ENCODE measurements at regions not wholly inside any gene's neighbourhood (a gene's known extent, or its start where the extent isn't known, plus 50 kb on each side); places are given as distances from the start of the nearest gene placed in this dataset.

DNA sequence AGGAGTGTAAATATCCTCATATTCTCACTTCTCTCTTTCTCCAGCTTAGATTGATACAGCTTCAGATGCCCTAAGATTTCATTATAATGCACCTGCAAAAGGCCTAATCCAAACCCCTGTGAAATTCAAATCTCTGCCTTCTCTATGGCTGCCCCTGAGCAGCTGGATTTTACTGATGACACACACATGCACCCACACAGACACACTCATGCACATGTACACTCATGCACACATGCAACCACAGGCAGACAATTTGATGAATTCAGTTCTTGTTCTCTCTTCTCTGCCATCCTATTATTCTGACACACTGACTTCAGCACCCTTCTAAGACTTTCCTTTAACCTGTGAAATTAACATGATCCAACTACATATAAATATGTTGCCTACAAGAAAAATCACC lies 563.2 kb downstream of the RNF144A start:
- no peak overlapping the region for H3K4me3 ChIP-seq
- no peaks in the 10 kb centered on the region for H3K36me3 ChIP-seq
- peaks cover 0 to 11% (median 0%) of the 10 kb centered on the region in 12 donors for H3K9me3 ChIP-seq
- no peak for DNase-seq
- no peak for TF ChIP-seq POLR2A (IDR thresholded peaks at IDR 0.05)
- TF ChIP-seq, protein P1, sequence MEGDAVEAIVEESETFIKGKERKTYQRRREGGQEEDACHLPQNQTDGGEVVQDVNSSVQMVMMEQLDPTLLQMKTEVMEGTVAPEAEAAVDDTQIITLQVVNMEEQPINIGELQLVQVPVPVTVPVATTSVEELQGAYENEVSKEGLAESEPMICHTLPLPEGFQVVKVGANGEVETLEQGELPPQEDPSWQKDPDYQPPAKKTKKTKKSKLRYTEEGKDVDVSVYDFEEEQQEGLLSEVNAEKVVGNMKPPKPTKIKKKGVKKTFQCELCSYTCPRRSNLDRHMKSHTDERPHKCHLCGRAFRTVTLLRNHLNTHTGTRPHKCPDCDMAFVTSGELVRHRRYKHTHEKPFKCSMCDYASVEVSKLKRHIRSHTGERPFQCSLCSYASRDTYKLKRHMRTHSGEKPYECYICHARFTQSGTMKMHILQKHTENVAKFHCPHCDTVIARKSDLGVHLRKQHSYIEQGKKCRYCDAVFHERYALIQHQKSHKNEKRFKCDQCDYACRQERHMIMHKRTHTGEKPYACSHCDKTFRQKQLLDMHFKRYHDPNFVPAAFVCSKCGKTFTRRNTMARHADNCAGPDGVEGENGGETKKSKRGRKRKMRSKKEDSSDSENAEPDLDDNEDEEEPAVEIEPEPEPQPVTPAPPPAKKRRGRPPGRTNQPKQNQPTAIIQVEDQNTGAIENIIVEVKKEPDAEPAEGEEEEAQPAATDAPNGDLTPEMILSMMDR (IDR thresholded peaks at IDR 0.05): no peak
- H3K4me1 ChIP-seq: no peaks in the 10 kb centered on the region
- no peak overlapping the region for H3K27ac ChIP-seq
- peaks cover 0 to 6% (median 0%) of the 10 kb centered on the region in 9 donors for H3K27me3 ChIP-seq
- no peak for ATAC-seq
- intact Hi-C loops (cut with DNase I): no loop called here

DNA sequence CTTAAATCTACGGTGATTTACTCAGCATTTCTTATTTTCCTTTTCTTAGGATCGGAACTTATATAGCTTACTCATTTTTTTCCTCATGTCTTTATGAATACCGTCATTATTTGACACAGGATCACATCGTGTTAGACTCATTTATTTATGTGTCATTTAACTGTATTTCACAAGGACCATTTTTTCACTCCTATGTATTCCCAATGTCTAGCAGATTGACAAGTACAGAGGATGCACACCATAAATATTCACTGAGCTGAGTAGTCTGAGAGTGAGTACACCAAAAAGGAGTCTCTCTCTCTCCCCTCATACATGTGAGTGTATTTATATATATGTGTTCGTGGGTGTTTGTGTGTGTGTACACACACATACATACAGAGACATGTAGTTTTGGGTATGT lies 573.5 kb downstream of the RNF144A start:
- intact Hi-C loops (cut with DNase I): no loop called here
- DNase-seq (no peak), ATAC-seq (no peak)
- Histone ChIP-seq H3K9me3 (peaks cover 0 to 14% (median 0%) of the 10 kb centered on the region in 12 donors), H3K27ac (no peak overlapping the region), H3K4me3 (no peak overlapping the region), H3K4me1 (no peaks in the 10 kb centered on the region), H3K36me3 (no peaks in the 10 kb centered on the region), H3K27me3 (no peaks in the 10 kb centered on the region)
- WGBS, 4 donors: 77 to 90% (median 81%) methylated on average over 5 of the region's 5 CpGs
- TF ChIP-seq POLR2A (IDR thresholded peaks at IDR 0.05): no peak
- TF ChIP-seq, protein P1 (IDR thresholded peaks at IDR 0.05): no peak

DNA sequence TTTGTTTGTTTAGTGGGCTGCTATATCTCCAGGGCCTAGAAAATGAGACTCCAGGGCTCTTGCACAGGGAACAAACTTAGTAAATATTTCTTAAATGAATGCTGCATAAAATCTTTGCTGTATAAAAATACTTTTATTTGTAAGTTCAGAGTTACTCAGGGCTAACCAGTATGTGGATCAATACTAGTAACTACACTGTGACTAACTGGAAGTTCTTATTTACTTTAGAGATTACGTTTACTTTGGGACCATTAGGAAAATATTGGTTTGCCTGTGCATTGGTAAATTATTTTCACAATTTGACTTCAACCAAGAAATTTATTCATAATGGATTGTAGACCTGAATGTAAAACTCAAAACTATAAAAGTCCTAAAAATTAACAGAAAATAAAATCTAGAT lies 575.5 kb downstream of the RNF144A start:
- H3K27me3 ChIP-seq: no peaks in the 10 kb centered on the region
- peaks cover 0 to 14% (median 0%) of the 10 kb centered on the region in 12 donors for H3K9me3 ChIP-seq
- H3K36me3 ChIP-seq: no peaks in the 10 kb centered on the region
- DNase-seq (no peak), ATAC-seq (no peak)
- H3K27ac ChIP-seq: no peak overlapping the region
- no peak overlapping the region for H3K4me3 ChIP-seq
- TF ChIP-seq POLR2A (IDR thresholded peaks at IDR 0.05): no peak
- TF ChIP-seq, protein P1 (IDR thresholded peaks at IDR 0.05): no peak
- 74 to 91% (median 89%) methylated on average over 1 of the region's 1 CpG for WGBS, 4 donors
- H3K4me1 ChIP-seq: no peaks in the 10 kb centered on the region
- intact Hi-C loops (cut with DNase I): no loop called here

DNA sequence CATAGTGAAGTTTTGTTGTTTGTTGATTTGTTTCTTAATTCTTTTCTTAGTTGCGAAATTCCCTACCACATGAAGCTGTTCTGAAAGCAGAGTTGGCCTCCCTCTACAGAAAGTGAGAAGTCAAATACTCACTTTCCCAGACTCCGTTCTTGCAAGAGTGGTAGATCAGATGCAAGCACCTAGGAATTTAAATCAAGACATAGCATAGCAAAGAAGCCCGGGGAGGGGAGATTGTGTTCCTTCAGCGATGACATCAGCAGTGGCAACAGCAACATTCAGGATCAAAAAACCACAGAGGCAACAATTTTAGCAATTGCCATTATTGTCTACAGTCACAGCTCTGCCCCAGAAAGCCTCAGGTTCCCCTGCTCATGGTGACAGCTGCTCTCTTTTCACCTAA lies 580.0 kb downstream of the RNF144A start:
- Histone ChIP-seq H3K4me1 (no peaks in the 10 kb centered on the region), H3K4me3 (no peak overlapping the region), H3K36me3 (no peaks in the 10 kb centered on the region), H3K27ac (no peak overlapping the region), H3K9me3 (peaks cover 0 to 14% (median 0%) of the 10 kb centered on the region in 12 donors), H3K27me3 (peaks cover 0 to 7% (median 0%) of the 10 kb centered on the region in 9 donors)
- intact Hi-C loops (cut with DNase I): no loop called here
- no peak for ATAC-seq
- no peak for TF ChIP-seq POLR2A (IDR thresholded peaks at IDR 0.05)
- TF ChIP-seq, protein P1 (IDR thresholded peaks at IDR 0.05): no peak
- DNase-seq: no peak
- 75 to 82% (median 76%) methylated on average over 4 of the region's 4 CpGs for WGBS, 4 donors

All from heart left ventricle (tissue), 16 donors.